NCI-H524 (cell line): ENCODE measurements at regions not wholly inside any gene's neighbourhood (a gene's known extent, or its start where the extent isn't known, plus 50 kb on each side); places are given as distances from the start of the nearest gene placed in this dataset.
A peak's percentile ranks its signal among the peaks of the same experiment; 100 is the strongest.
"Not testable (repeated sequence)": the region's sequence is repeated elsewhere in the genome, so short reads cannot be mapped to it uniquely, and the experiment has no call there.

Source experiments
- DNase-seq, 2 experiments: peaks; one replicate each; lab custom pipeline; 2025; lab: John Stamatoyannopoulos, UW

- no peak for DNase-seq
Observed at GRCh38 chr7:106749165-106749564, 88.2 kb upstream of the CCDC71L start.

- DNase-seq: no peak
Observed at GRCh38 chr7:106750773-106751172, 89.8 kb upstream of the CCDC71L start.

- DNase-seq: no peak
Observed at GRCh38 chr7:106752367-106752766, 91.4 kb upstream of the CCDC71L start.

- not testable (repeated sequence) for DNase-seq
Observed at GRCh38 chr7:106755024-106755423, 94.1 kb upstream of the CCDC71L start.

GRCh38 chr7:106755641-106756040, 94.7 kb upstream of the CCDC71L start:
- DNase-seq: no peak

GRCh38 chr7:106756071-106756470, 95.1 kb upstream of the CCDC71L start:
- DNase-seq: no peak

GRCh38 chr7:106756884-106757283, 95.9 kb upstream of the CCDC71L start:
- DNase-seq: no peak

GRCh38 chr7:106757846-106758245, 96.9 kb upstream of the CCDC71L start:
- DNase-seq: peak in 1 of 2 experiments; percentile 23

GRCh38 chr7:106762845-106763244, 101.9 kb upstream of the CCDC71L start:
- not testable (repeated sequence) for DNase-seq

- DNase-seq: no peak
Observed at GRCh38 chr7:106763717-106764116, 101.4 kb upstream of the PIK3CG start.

GRCh38 chr7:106765727-106766355, 99.2 kb upstream of the PIK3CG start:
- DNase-seq: no peak

- no peak for DNase-seq
Observed at GRCh38 chr7:106766551-106766950, 98.5 kb upstream of the PIK3CG start.

GRCh38 chr7:106767078-106767477, 98.0 kb upstream of the PIK3CG start:
- no peak for DNase-seq

- no peak for DNase-seq
Observed at GRCh38 chr7:106767498-106768323, 97.4 kb upstream of the PIK3CG start.

GRCh38 chr7:106768324-106768751, 96.7 kb upstream of the PIK3CG start:
- no peak for DNase-seq

GRCh38 chr7:106770191-106770590, 94.9 kb upstream of the PIK3CG start:
- no peak for DNase-seq

GRCh38 chr7:106772655-106773108, 92.4 kb upstream of the PIK3CG start:
- no peak for DNase-seq

GRCh38 chr7:106773228-106773627, 91.9 kb upstream of the PIK3CG start:
- no peak for DNase-seq

- DNase-seq: no peak
Observed at GRCh38 chr7:106773721-106774120, 91.4 kb upstream of the PIK3CG start.

GRCh38 chr7:106774213-106774767, 90.8 kb upstream of the PIK3CG start:
- DNase-seq: no peak

GRCh38 chr7:106774768-106775551, 90.1 kb upstream of the PIK3CG start:
- no peak for DNase-seq

GRCh38 chr7:106775552-106775936, 89.5 kb upstream of the PIK3CG start:
- DNase-seq: no peak
